GM10266 (cell line): ENCODE measurements at regions not wholly inside any gene's neighbourhood (a gene's known extent, or its start where the extent isn't known, plus 50 kb on each side); places are given as distances from the start of the nearest gene placed in this dataset.

ENCODE experiments used
- DNase-seq: peaks from one replicate; pipeline ENCODE4 v3.0.0; 2012; ENCODE audit errors: extremely low spot score
- TF ChIP-seq, protein P1 (sequence below): IDR thresholded peaks from 2 replicates; pipeline ENCODE4 v1.5.1; 2012; ENCODE audit warnings: mild to moderate bottlenecking, low read depth; ENCODE audit not compliant: control insufficient read depth, insufficient read depth; ENCODE audit errors: missing control alignments

DNA sequence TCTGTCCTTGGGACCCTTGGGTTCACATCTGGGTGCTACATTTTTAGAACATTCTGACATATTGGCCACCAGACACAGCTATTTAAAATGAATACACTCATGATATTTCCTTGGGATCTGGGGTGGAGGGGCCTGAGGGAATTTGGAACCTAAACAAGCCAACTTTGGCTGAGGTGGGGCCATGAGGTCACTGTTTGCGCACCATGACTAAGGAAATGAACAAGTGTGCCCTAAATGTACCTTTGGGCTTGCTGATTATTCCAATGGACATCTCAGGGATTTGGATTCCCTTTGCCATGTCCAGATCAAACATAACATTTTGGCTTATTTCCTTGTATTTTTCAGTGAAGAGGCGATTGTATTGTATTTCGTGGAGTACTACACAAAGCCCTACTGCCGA is 80.5 kb upstream of the SEC11C start:
- TF ChIP-seq, protein P1, sequence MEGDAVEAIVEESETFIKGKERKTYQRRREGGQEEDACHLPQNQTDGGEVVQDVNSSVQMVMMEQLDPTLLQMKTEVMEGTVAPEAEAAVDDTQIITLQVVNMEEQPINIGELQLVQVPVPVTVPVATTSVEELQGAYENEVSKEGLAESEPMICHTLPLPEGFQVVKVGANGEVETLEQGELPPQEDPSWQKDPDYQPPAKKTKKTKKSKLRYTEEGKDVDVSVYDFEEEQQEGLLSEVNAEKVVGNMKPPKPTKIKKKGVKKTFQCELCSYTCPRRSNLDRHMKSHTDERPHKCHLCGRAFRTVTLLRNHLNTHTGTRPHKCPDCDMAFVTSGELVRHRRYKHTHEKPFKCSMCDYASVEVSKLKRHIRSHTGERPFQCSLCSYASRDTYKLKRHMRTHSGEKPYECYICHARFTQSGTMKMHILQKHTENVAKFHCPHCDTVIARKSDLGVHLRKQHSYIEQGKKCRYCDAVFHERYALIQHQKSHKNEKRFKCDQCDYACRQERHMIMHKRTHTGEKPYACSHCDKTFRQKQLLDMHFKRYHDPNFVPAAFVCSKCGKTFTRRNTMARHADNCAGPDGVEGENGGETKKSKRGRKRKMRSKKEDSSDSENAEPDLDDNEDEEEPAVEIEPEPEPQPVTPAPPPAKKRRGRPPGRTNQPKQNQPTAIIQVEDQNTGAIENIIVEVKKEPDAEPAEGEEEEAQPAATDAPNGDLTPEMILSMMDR: no peak
- DNase-seq: no peak

GRCh38 chr18:59060551-59060950 is 79.1 kb upstream of the SEC11C start:
- TF ChIP-seq, protein P1: no peak
- no peak for DNase-seq

DNA sequence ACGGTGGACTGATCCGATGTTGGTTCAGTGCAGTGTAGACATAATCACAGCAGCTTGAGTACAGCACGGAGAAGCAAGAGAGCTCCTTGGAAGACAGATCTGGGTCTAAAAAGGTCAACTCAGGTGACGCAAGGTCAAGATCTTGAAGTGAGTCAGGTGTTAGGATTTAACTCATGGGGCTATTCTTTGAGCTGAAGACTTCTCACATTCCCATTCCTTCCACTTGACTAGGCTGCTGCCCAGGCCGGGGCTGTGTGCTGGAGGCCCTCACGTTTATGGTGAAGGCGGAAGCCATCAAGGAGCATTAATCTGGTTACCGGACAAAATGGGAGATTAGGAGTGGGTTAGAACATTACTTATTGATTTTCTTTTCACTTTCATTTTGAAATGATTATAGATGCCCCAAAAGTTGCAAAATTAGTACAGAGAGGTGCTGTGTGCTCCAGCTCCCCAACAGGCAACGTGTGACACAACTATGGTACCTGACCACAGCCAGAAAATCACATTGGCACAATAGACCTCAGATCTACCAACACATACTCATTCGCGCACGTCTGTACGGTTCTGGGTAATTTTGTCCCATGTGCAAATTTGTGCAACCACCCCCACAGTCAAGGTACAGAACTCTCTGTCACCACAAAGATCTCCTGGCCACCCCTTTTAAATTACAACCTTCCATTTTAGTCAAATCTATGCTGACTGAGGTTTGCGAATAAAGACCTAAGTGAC is 77.6 kb upstream of the SEC11C start:
- no peak for DNase-seq
- TF ChIP-seq, protein P1: no peak

GRCh38 chr18:59062643-59063006 is 77.1 kb upstream of the SEC11C start:
- no peak for DNase-seq
- TF ChIP-seq, protein P1: no peak

- DNase-seq: no peak
- TF ChIP-seq, protein P1: no peak
Observed at GRCh38 chr18:59063300-59063906, 76.3 kb upstream of the SEC11C start.

DNA sequence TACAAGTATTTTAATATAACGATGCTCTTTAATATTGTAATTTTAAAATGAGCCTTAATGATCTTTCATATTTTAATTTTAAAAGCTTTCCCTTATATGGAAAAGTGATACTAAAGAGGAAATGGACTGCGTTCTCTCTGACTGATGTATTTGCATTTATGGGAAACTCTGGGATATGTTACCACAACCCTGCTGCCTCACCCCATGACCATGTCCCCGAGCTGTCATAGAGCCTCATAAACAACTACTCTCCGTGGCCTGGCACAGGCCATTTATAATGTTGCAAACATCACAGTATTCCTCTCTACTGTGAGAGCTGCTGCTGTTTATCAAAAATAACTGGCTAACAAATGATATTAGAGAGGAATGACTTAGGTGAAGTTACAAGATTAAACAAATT is 75.8 kb upstream of the SEC11C start:
- TF ChIP-seq, protein P1: no peak
- DNase-seq: no peak

- TF ChIP-seq, protein P1: no peak
- DNase-seq: no peak
Observed at GRCh38 chr18:59065684-59066083, 74.0 kb upstream of the SEC11C start.
